RPMI7951 (cell line): ENCODE measurements at regions not wholly inside any gene's neighbourhood (a gene's known extent, or its start where the extent isn't known, plus 50 kb on each side); places are given as distances from the start of the nearest gene placed in this dataset.
A peak's percentile ranks its signal among the peaks of the same experiment; 100 is the strongest.
"Not testable (repeated sequence)": the region's sequence is repeated elsewhere in the genome, so short reads cannot be mapped to it uniquely, and the experiment has no call there.

Source experiments
- DNase-seq: peaks from one replicate; pipeline ENCODE4 v3.0.0-alpha.2; 2012; ENCODE audit warnings: low read depth

DNA sequence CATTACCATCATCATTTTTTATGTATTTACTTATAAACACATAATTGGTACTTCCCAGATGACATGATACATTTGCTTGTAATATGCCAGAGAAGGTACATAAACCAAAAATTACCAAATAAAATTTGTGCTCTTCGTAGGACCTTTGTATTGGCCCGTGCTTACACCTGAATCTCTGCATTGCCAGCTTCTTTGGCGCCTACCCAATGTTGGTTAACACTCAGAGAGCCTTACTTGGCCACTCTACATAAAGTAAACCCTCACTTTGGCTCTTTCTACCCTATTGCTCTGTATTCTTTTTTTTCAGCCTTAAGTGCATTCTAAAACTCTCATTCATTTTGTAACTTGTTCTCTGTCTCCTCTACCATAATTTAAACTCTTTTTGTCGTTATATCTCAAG lies 148.1 kb upstream of the ZNF608 start:
- DNase-seq: no peak

GRCh38 chr5:124895236-124895635 lies 148.8 kb upstream of the ZNF608 start:
- no peak for DNase-seq

GRCh38 chr5:124901081-124901480 lies 154.6 kb upstream of the ZNF608 start:
- DNase-seq: no peak

- DNase-seq: peak; percentile 62
These were observed 155.8 kb upstream of the ZNF608 start for GRCh38 chr5:124902097-124902821.

- no peak for DNase-seq
These were observed 159.1 kb upstream of the ZNF608 start for GRCh38 chr5:124905256-124906130.

GRCh38 chr5:124906339-124907097 lies 160.1 kb upstream of the ZNF608 start:
- DNase-seq: peak; percentile 87

DNA sequence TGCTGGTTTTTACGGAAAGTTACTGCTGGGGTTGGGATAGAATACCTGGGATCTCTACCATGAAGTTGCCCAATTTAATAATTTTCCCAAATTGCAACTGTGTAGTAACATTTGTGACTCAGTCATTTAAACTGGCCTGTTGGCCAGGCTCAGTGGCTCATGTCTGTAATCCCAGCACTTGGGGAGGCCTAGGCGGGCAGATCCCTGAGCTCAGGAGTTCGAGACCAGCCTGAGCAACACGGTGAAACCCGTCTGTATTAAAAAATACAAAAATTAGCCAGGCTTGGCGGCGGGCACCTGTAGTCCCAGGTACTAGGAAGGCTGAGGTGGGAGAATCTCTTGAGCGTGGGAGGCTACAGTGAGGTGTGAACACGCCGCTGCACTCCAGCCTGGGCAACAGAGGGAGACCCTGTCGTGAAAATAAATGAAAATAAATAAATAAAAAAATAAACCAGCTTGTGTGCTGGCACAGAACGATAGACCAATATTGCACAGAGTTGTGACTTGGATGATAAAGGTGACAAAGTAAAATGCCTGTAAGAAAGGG lies 160.7 kb upstream of the ZNF608 start:
- DNase-seq: no peak

DNA sequence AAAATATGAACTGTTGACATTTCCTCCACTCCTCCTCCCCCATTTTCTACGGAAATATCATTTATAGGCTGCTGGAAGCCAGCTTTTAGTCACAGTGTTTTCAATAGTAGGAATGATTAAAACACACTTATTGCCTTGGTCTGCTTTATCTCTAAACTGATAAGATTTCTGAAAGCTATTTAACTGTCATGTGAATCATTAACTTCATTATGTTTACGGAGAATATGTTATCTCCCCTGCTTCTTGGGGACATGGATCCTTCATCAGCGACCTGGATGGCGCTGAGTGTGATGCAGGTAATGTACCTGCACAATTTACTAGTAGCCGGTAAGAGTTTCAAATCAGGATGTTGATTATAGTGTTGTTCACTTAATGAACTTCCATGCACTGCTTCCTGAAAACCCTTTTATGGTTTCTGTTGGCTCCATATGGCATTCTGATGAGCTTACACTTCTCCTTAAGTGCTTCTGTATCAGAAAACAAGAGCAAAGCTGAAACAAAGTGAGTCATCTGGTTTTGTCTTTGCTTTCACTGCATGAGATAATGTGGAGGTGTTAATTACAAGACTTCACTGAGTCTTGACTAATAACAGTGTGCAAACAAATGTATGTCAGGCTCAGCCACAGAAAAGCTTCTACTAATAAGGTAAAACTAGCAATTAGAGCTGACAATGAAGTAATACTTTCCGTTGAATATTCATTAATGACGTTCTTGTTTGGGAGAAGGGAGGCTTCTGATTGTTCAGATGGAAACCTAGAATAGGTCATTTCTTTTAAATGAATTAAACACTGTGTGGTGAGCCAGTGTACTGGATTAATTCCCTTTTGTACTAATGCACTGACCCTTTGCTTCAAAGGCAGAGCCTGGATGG lies 162.4 kb upstream of the ZNF608 start:
- peak; percentile 26 for DNase-seq

GRCh38 chr5:124909734-124910133 lies 163.3 kb upstream of the ZNF608 start:
- DNase-seq: no peak

DNA sequence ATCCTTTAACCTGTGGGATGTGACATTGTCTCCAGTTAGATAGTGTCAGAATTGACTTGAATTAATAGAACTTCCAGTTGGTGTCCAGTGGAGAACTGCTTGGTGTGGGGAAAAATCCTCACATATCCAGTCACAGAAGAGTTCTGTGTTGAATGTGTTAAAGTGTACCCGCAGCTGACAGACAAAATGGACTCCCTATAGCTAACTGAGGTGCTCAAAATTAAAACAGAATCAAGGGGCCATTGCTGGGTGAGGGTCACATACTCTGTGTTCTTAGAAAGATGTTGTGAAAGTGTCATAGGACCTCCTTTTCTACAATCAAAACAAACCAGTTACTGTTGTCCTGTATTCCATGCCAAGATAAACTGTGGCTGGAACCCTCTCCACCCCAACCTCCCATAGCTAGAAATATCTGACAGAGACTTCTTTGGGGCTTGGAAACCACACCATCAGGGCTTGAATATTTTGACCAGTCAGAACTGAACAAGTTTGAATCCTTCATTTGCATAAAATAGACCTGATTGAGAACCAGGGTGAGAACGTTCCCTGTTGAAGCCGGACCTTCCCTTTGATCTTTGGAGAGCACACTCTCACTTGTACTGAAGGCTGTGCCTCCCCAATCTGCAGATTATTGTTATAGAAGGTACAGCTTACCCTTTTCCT lies 164.0 kb upstream of the ZNF608 start:
- DNase-seq: no peak

GRCh38 chr5:124912638-124913328 lies 166.3 kb upstream of the ZNF608 start:
- DNase-seq: no peak

DNA sequence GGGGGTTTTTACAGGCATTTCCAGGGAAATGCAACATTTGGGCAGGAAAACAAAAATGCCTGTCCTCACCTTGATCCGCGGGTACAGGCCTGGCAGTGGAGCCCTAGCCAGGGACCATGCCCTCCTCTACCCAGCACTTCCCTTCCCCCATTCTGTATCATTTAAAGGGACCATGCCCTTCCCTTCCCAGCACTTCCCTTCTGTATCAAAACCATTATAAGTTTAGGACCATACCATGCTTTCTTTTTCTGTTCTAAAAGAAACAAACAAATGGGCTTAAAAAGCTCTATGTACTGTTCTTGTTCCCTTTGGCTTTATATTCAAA lies 166.9 kb upstream of the ZNF608 start:
- DNase-seq: no peak

- DNase-seq: not testable (repeated sequence)
These were observed 169.9 kb upstream of the ZNF608 start for GRCh38 chr5:124916313-124916712.

- no peak for DNase-seq
These were observed 172.2 kb upstream of the ZNF608 start for GRCh38 chr5:124918618-124919017.

GRCh38 chr5:124919076-124919475 lies 172.6 kb upstream of the ZNF608 start:
- DNase-seq: no peak

DNA sequence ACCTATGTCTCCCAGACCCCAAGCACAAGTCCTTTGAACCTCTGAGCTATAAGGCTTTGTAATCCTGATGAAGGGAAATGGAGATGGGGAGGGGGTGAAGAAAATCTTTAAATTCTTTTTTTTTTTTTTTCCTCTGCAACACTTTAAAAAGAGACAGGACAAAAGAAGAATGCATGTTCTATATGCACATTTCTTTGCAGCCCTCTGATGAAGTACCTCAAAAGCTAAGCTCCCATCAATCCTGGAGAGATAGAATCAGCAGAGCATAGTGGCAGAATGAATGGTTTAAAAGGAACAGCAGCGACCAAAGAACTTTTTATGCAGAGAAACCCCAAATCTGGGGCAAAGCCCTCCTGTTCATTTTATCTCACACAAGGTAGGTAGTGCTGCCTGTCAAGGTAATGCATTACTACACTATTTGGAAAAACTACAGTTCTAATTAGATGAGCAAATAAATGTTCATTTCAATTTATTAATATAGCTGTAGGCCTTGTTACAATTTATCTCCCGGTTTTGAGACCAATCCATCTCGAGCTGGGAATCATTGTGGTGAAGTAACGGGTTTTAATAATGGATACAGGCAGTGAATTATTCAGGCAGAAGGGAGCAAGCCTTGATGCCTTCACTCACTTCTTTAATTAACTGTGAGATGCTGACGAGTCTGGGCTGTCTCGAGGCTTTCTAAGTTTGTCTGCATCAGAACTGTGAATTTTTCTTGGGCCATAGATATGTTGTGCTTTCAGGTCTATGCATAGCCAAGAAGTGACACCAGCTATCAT lies 173.5 kb upstream of the ZNF608 start:
- DNase-seq: no peak

- DNase-seq: no peak
These were observed 174.6 kb upstream of the ZNF608 start for GRCh38 chr5:124920909-124921666.

GRCh38 chr5:124921694-124922093 lies 175.3 kb upstream of the ZNF608 start:
- no peak for DNase-seq
